Stomach smooth muscle (tissue), 2 donors: ENCODE measurements at regions not wholly inside any gene's neighbourhood (a gene's known extent, or its start where the extent isn't known, plus 50 kb on each side); places are given as distances from the start of the nearest gene placed in this dataset.

Source experiments
- H3K27ac ChIP-seq: one replicate; pipeline ENCODE4 v1.7.0; 2013; ENCODE audit warnings: mild to moderate bottlenecking, low read length, inconsistent platforms
- H3K27me3 ChIP-seq, 2 donors: one replicate each; pipeline ENCODE4 v1.7.0; 2013; ENCODE audit warnings: low read length in 2 of 2; ENCODE audit not compliant: insufficient read depth in 2 of 2, control insufficient read depth in 1 of 2
- H3K36me3 ChIP-seq, 2 donors: one replicate each; pipeline ENCODE4 v1.7.0; 2013; ENCODE audit warnings: low read length in 2 of 2; ENCODE audit not compliant: control insufficient read depth in 2 of 2, insufficient read depth in 2 of 2
- H3K4me1 ChIP-seq: one replicate; pipeline ENCODE4 v1.7.0; 2013; ENCODE audit warnings: low read length; ENCODE audit not compliant: control insufficient read depth, insufficient read depth
- H3K4me3 ChIP-seq, 2 donors: one replicate each; pipeline ENCODE4 v1.7.0; 2013; ENCODE audit warnings: low read length in 2 of 2
- H3K9ac ChIP-seq, 2 donors: one replicate each; pipeline ENCODE4 v1.7.0; 2013; ENCODE audit warnings: low read length in 2 of 2, mild to moderate bottlenecking in 1 of 2
- H3K9me3 ChIP-seq, 2 donors: one replicate each; pipeline ENCODE4 v1.7.0; 2013; ENCODE audit warnings: low read length in 2 of 2; ENCODE audit not compliant: control insufficient read depth in 2 of 2
- donor health status: healthy.
- donor health status: Pancreatic carcinoma.

- Histone ChIP-seq H3K4me3 (no peak overlapping the region), H3K9ac (no peak overlapping the region), H3K4me1 (peaks cover 7% of the 10 kb centered on the region), H3K9me3 (no peaks in the 10 kb centered on the region), H3K36me3 (peaks cover 0 to 7% of the 10 kb centered on the region in 2 donors), H3K27ac (no peak overlapping the region), H3K27me3 (no peaks in the 10 kb centered on the region)
Measured at GRCh38 chr22:25489947-25490346, 74.5 kb upstream of the GRK3 start.

DNA sequence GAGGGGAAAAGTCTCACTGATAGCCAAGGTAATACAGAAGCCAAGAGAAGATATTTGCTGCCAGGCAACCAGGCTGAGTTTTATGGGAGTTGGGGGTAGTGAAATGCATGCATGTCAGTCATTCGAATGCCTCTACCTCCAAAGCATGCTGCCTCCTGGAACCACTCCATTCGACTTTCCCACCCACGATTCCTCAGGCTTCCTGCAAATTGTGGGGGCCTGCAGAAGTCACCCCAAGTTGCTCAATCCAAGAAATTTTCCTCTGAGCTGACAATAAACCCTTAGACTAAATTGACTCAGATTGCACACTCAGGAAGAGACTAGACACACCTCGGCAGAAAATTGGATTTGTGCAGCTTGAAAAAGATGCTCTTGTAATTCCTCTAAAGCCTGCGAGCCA, 73.6 kb upstream of the GRK3 start:
- peaks cover 0 to 4% of the 10 kb centered on the region in 2 donors for H3K36me3 ChIP-seq
- H3K4me3 ChIP-seq, result no peak overlapping the region
- peaks cover 7% of the 10 kb centered on the region for H3K4me1 ChIP-seq
- no peak overlapping the region for H3K9ac ChIP-seq
- no peak overlapping the region for H3K27ac ChIP-seq
- H3K9me3 ChIP-seq, result no peaks in the 10 kb centered on the region
- no peaks in the 10 kb centered on the region for H3K27me3 ChIP-seq

GRCh38 chr22:25492162-25492561, 72.3 kb upstream of the GRK3 start:
- H3K4me1 ChIP-seq, result peaks cover 7% of the 10 kb centered on the region

GRCh38 chr22:25492841-25493734, 71.4 kb upstream of the GRK3 start:
- peaks cover 7% of the 10 kb centered on the region for H3K4me1 ChIP-seq
- H3K9me3 ChIP-seq, result no peaks in the 10 kb centered on the region
- no peak overlapping the region for H3K27ac ChIP-seq
- H3K4me3 ChIP-seq, result no peak overlapping the region
- no peaks in the 10 kb centered on the region for H3K27me3 ChIP-seq
- H3K36me3 ChIP-seq, result peaks cover 0 to 3% of the 10 kb centered on the region in 2 donors
- H3K9ac ChIP-seq, result no peak overlapping the region

More at GRCh38 chr22:25492162-25492561, 72.3 kb upstream of the GRK3 start:
- no peaks in the 10 kb centered on the region for H3K9me3 ChIP-seq
- H3K27me3 ChIP-seq, result no peaks in the 10 kb centered on the region
- peaks cover 0 to 2% of the 10 kb centered on the region in 2 donors for H3K36me3 ChIP-seq
- H3K27ac ChIP-seq, result no peak overlapping the region
- H3K4me3 ChIP-seq, result no peak overlapping the region
- no peak overlapping the region for H3K9ac ChIP-seq

- H3K36me3 ChIP-seq, result peaks cover 0 to 3% of the 10 kb centered on the region in 2 donors
- no peak overlapping the region for H3K27ac ChIP-seq
Measured at GRCh38 chr22:25493794-25494193, 70.7 kb upstream of the GRK3 start.

GRCh38 chr22:25494774-25495173, 69.7 kb upstream of the GRK3 start:
- H3K9ac ChIP-seq, result no peak overlapping the region
- no peaks in the 10 kb centered on the region for H3K27me3 ChIP-seq
- H3K9me3 ChIP-seq, result no peaks in the 10 kb centered on the region
- H3K4me3 ChIP-seq, result no peak overlapping the region
- peaks cover 0 to 3% of the 10 kb centered on the region in 2 donors for H3K36me3 ChIP-seq
- no peaks in the 10 kb centered on the region for H3K4me1 ChIP-seq
- no peak overlapping the region for H3K27ac ChIP-seq

More at GRCh38 chr22:25493794-25494193, 70.7 kb upstream of the GRK3 start:
- Histone ChIP-seq H3K9me3 (no peaks in the 10 kb centered on the region), H3K27me3 (no peaks in the 10 kb centered on the region), H3K9ac (no peak overlapping the region), H3K4me3 (no peak overlapping the region), H3K4me1 (peaks cover 1% of the 10 kb centered on the region)

DNA sequence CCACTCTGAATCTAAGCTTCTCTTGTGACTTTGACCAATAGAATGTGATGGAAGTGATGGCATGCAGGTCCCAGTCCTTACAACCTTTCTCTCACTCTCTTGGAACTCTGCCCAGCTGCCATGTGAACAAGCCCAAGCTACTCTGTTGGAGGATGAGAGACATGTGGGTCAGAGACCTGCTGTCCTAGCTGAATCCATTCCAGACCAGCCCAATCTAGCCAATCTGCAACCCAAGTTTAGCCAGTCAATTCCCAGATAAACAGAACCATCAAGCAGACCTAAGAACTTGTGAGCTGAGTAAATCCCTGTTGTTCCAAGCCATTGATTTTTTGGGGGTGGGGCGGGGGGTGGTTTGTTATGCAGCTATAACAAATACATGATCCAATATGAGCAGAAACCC, 69.2 kb upstream of the GRK3 start:
- no peaks in the 10 kb centered on the region for H3K9me3 ChIP-seq
- no peaks in the 10 kb centered on the region for H3K27me3 ChIP-seq
- no peak overlapping the region for H3K9ac ChIP-seq
- no peak overlapping the region for H3K4me3 ChIP-seq
- H3K36me3 ChIP-seq, result peaks cover 0 to 3% of the 10 kb centered on the region in 2 donors
- no peak overlapping the region for H3K27ac ChIP-seq
- no peaks in the 10 kb centered on the region for H3K4me1 ChIP-seq

DNA sequence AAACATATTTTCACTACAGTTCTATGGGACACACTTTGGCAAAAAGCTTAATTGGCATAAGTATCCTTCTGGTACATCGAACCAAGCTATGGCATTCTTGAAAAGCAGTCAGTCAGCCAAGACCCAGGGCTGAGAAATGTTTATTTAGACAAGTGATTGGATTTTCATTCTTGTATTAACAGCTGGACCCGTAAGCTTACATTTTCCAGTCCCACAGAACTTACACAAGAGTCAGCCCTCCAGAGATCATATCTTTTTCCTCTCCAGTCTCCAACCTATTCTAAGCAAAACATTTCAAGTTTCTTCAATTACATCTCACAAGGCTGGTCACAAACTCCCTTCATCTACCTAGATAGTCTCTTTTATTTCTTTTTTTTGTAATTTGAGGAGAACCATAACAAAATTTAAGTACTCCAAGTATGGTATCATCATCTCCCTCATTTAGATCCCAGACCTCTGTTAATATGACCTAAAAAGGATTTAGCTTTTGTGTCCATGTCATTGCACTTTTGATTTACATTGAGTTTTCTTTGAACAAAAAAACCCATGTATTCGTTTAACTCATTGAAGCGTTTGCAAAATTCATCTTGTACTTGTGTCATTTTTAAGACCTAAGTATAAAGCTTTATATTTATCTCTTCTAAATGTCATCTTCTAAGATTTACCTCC, 67.9 kb upstream of the GRK3 start:
- no peaks in the 10 kb centered on the region for H3K9me3 ChIP-seq
- H3K4me1 ChIP-seq, result no peaks in the 10 kb centered on the region
- peaks cover 0 to 2% of the 10 kb centered on the region in 2 donors for H3K36me3 ChIP-seq
- H3K27ac ChIP-seq, result no peak overlapping the region
- no peaks in the 10 kb centered on the region for H3K27me3 ChIP-seq
- H3K9ac ChIP-seq, result no peak overlapping the region
- no peak overlapping the region for H3K4me3 ChIP-seq

- H3K27me3 ChIP-seq, result no peaks in the 10 kb centered on the region
- H3K36me3 ChIP-seq, result peaks cover 0 to 2% of the 10 kb centered on the region in 2 donors
- H3K9ac ChIP-seq, result no peak overlapping the region
Measured at GRCh38 chr22:25497181-25497641, 67.3 kb upstream of the GRK3 start.

GRCh38 chr22:25497716-25498115, 66.8 kb upstream of the GRK3 start:
- no peaks in the 10 kb centered on the region for H3K27me3 ChIP-seq
- no peak overlapping the region for H3K27ac ChIP-seq
- H3K9me3 ChIP-seq, result no peaks in the 10 kb centered on the region
- no peak overlapping the region for H3K4me3 ChIP-seq
- no peaks in the 10 kb centered on the region for H3K4me1 ChIP-seq
- H3K36me3 ChIP-seq, result peaks cover 0 to 2% of the 10 kb centered on the region in 2 donors
- no peak overlapping the region for H3K9ac ChIP-seq

More at GRCh38 chr22:25497181-25497641, 67.3 kb upstream of the GRK3 start:
- Histone ChIP-seq H3K4me3 (no peak overlapping the region), H3K27ac (no peak overlapping the region), H3K4me1 (no peaks in the 10 kb centered on the region), H3K9me3 (no peaks in the 10 kb centered on the region)
